ENCODE measurements at regions not wholly inside any gene's neighbourhood (a gene's known extent, or its start where the extent isn't known, plus 50 kb on each side); places are given as distances from the start of the nearest gene placed in this dataset.

DNA sequence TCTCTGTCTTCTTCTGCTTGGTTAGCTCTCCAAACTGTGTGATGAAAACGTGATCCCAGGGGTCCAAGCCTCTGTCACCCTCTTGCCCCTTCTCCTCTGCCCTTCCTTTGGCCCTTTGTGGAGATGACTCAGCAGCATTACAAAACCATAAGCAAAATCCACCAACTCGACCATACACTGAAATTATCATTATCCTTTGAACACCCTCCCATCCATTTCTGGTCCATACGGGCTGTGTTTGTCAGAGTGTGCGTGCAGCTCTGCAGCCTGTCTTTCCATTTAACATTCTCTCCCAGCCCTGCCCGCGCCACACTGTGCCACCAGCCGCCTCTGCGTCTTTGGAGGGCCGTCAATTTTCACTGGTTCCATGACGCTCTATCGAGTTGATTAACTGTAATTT, 69.2 kb downstream of the SLC25A47 start:
- no peak overlapping the region for H3K4me3 ChIP-seq (ENCODE audit: low read depth, low read length)
- TF ChIP-seq, protein P1, sequence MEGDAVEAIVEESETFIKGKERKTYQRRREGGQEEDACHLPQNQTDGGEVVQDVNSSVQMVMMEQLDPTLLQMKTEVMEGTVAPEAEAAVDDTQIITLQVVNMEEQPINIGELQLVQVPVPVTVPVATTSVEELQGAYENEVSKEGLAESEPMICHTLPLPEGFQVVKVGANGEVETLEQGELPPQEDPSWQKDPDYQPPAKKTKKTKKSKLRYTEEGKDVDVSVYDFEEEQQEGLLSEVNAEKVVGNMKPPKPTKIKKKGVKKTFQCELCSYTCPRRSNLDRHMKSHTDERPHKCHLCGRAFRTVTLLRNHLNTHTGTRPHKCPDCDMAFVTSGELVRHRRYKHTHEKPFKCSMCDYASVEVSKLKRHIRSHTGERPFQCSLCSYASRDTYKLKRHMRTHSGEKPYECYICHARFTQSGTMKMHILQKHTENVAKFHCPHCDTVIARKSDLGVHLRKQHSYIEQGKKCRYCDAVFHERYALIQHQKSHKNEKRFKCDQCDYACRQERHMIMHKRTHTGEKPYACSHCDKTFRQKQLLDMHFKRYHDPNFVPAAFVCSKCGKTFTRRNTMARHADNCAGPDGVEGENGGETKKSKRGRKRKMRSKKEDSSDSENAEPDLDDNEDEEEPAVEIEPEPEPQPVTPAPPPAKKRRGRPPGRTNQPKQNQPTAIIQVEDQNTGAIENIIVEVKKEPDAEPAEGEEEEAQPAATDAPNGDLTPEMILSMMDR (conservative IDR thresholded peaks at IDR 0.05; ENCODE audit: low read depth, low read length): no peak
- DNase-seq (ENCODE audit: low read depth): peak; percentile 53

DNA sequence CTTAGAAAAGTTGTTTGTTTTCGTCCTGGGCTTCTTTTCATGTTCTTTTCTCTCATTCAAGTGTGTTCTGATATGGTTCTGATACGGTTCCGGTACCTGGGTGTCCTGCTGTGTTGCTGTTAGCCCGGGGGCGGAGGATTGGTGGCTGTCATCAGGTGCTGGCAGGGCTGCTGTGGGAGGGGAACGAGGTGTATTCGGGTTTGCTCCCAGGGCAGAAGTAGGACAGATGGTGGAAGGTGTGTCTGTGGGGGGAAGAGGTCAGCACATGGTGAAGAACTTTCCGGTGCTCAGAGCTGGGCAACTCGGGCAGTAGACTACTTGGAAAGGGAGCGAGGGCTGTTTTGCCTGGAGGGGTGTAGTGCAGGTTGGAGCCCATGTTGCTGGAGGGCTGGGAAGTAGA, 70.2 kb downstream of the SLC25A47 start:
- H3K4me3 ChIP-seq (ENCODE audit: low read depth, low read length): no peak overlapping the region
- TF ChIP-seq, protein P1 (conservative IDR thresholded peaks at IDR 0.05; ENCODE audit: low read depth, low read length): no peak
- no peak for DNase-seq (ENCODE audit: low read depth)

DNA sequence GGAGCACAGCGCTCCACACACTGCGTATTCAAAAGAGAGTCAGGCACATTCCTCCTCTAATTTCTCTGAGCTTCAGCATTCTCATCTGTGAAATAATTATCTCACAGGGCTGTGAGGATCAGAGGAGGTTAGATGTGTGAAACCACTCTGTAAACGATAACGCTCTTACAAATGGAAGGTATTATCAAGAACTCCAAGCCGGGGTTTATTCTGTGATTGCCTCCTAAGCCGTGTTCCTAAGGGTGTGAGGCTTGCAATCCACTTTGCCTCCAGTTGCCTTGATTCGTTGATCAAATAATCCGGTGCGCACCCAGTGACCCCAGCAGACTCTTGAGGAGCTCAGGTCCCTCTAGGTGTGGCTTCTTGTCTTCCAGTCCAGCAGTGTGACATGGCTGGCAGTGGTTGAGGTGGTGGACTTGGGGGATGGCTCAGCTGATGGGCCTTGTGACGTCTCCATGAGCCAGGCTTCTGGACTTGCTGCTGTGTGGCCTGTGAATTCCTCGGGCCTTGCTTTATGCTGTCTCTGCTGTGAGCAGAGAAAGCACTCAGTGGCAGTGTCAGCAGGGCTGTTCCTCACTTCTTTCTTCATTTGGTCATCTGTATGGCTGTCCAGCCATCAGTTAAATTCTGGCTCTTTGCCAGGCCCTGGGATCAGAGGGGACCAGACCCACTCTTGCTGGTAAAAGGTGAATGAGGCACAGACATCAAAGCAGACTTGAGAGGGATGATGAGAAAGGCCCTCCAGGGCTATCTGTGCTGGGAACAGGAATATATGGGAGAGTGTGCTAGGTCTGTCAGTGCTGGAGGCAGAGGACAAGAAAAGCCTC, 71.0 kb downstream of the SLC25A47 start:
- TF ChIP-seq, protein P1 (conservative IDR thresholded peaks at IDR 0.05; ENCODE audit: low read depth, low read length): no peak

DNA sequence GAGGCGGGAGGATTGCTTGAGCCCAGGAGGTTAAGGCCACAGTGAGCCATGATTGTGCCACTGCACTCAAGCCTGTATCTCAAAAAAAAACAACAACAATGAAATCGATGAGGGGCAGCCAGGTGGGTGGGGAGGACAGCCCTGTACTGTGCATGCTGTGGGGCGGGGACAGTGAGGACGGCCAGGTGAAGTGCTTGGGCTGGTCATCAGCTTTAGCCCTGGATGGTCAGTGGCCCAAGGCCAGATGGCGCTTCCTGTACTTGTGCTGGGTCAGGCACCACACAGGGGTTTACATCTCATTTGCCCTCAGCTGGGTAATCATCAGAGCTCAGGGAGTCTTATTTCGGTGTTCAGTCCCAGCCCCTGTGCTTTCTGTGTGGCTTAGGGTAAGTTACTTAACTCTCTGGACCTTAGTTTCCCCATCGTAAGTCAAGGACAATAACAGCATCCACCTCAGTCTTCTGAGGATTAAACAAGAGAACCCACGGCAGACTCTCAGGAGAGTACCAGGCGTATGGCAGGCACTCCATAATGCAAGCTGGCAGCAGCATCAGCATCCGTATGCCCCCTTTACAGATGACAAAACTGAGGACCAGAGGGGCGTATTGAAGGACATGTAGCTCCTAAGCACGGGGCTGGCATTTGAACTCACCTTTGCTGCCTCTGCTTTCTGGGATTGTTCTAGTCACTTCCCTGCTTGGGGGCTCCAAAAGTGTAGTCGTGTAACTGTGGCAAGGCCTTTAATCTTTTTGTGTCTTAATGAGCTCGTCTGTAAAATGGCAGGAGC, 71.9 kb downstream of the SLC25A47 start:
- no peak for DNase-seq (ENCODE audit: low read depth)
- no peak overlapping the region for H3K4me3 ChIP-seq (ENCODE audit: low read depth, low read length)
- TF ChIP-seq, protein P1 (conservative IDR thresholded peaks at IDR 0.05; ENCODE audit: low read depth, low read length): no peak

More for the DNA sequence above, 71.0 kb downstream of the SLC25A47 start:
- DNase-seq (ENCODE audit: low read depth): no peak
- H3K4me3 ChIP-seq (ENCODE audit: low read depth, low read length): no peak overlapping the region

DNA sequence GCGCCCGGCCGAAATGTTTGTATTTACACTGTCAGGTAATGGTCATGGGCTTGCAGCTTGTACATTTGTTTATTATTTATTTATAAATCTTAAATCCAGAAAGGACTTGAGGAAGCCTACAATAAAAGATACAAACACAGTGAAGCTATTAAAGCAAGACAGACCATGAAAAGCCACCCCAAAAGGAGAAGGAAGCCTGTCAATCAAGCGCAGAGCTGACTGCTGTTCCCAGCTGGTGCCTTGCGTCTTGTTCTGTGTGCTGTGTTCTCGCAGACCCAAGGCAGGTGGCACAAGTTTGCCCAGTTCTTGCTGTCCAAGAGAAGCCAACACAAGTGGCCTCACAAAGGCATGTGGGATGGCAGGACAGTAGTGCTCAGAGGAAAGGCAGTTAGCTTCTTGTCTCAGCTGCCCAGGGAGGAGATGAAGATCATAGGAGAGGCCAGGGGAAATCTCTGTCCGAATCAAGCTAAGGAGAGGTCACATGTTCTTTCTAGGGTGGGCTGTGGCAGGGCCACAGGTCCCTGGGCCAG, 73.2 kb downstream of the SLC25A47 start:
- no peak for DNase-seq (ENCODE audit: low read depth)
- TF ChIP-seq, protein P1 (conservative IDR thresholded peaks at IDR 0.05; ENCODE audit: low read depth, low read length): no peak
- H3K4me3 ChIP-seq (ENCODE audit: low read depth, low read length): no peak overlapping the region

DNA sequence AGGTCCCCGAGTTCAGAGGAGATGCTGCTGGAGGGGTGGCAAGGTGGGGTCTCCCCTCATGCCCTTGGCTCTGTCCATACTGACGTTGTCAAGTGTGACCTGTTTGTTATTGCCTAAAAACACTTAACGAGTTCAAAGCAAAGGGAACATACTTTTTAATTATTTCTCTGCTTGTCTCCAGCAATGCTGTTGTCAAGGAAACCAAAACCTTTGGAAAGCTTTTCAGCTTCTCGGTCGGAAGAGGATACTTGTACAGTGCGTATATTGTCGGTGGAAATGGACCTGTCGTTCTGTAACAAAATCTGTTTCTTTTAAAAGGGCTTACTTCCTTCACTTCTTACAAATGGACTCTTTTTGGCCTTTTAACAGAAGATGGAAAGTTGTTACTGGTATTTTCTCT, 73.9 kb downstream of the SLC25A47 start:
- H3K4me3 ChIP-seq (ENCODE audit: low read depth, low read length): no peak overlapping the region
- DNase-seq (ENCODE audit: low read depth): no peak
- TF ChIP-seq, protein P1 (conservative IDR thresholded peaks at IDR 0.05; ENCODE audit: low read depth, low read length): no peak

Measured in choroid plexus epithelial cell (primary cell).